Neural cell (in vitro differentiated cells): ENCODE measurements at regions not wholly inside any gene's neighbourhood (a gene's known extent, or its start where the extent isn't known, plus 50 kb on each side); places are given as distances from the start of the nearest gene placed in this dataset.

Experiments used
- H2AFZ ChIP-seq: fragments of 200-600, 300-800 bp; sonication (generic), shearing (Covaris generic); 2 replicates; pipeline ENCODE4 v1.6.0; 2014; ENCODE audit warnings: low read depth, mild to moderate bottlenecking, antibody characterized with exemption, low read length, moderate library complexity
- H3F3A ChIP-seq: fragments of 200-600 bp; shearing (Covaris generic); 2 replicates; pipeline ENCODE4 v1.6.1; 2016; ENCODE audit warnings: mild to moderate bottlenecking, moderate library complexity, mixed read lengths, antibody characterized with exemption, low read length; ENCODE audit not compliant: insufficient read depth, poor library complexity, severe bottlenecking
- H3K27ac ChIP-seq: fragments of 200-600, 300-800 bp; sonication (generic), shearing (Covaris generic); 2 replicates; pipeline ENCODE4 v1.5.1; 2014; ENCODE audit warnings: mild to moderate bottlenecking, low read length, moderate library complexity
- H3K27me3 ChIP-seq: fragments of 300-800, 200-600 bp; sonication (generic), shearing (Covaris generic); 2 replicates; pipeline ENCODE4 v1.6.0; 2014; ENCODE audit warnings: mild to moderate bottlenecking, low read depth, low read length, moderate library complexity; ENCODE audit not compliant: insufficient read depth
- H3K36me3 ChIP-seq: fragments of 300-800, 200-600 bp; sonication (generic), shearing (Covaris generic); 2 replicates; pipeline ENCODE4 v1.5.1; 2014; ENCODE audit warnings: mild to moderate bottlenecking, antibody characterized with exemption, low read length, moderate library complexity; ENCODE audit not compliant: insufficient read depth
- H3K4me2 ChIP-seq: fragments of 300-800, 200-600 bp; sonication (generic), shearing (Covaris generic); 2 replicates; pipeline ENCODE4 v1.6.0; 2014; ENCODE audit warnings: mild to moderate bottlenecking, low read length
- H3K4me3 ChIP-seq: fragments of 300-800, 200-600 bp; sonication (generic), shearing (Covaris generic); 2 replicates; pipeline ENCODE4 v1.5.1; 2014; ENCODE audit warnings: mild to moderate bottlenecking, low read length, moderate library complexity
- H3K79me2 ChIP-seq: fragments of 200-600 bp; shearing (Covaris generic); replicated peaks from 2 replicates; pipeline ENCODE4 v1.6.0; 2014; ENCODE audit warnings: mild to moderate bottlenecking, low read length, moderate library complexity; ENCODE audit not compliant: insufficient read depth
- H3K9ac ChIP-seq: fragments of 300-800, 200-600 bp; sonication (generic), shearing (Covaris generic); 2 replicates; pipeline ENCODE4 v1.6.1; 2016; ENCODE audit warnings: mild to moderate bottlenecking, low read length, mixed read lengths
- H3K9me2 ChIP-seq: fragments of 200-600 bp; shearing (Covaris generic); 2 replicates; pipeline ENCODE4 v1.6.1; 2016; ENCODE audit warnings: mild to moderate bottlenecking, low read length, mixed read lengths; ENCODE audit not compliant: insufficient read depth
- H3K9me3 ChIP-seq: fragments of 200-600, 300-800 bp; sonication (generic), shearing (Covaris generic); 2 replicates; pipeline ENCODE4 v1.6.1; 2016; ENCODE audit warnings: mild to moderate bottlenecking, mixed run types, low read length, moderate library complexity, mixed read lengths
- H4K20me1 ChIP-seq: fragments of 200-600 bp; shearing (Covaris generic); 2 replicates; pipeline ENCODE4 v1.6.1; 2016; ENCODE audit warnings: mild to moderate bottlenecking, mixed run types; ENCODE audit not compliant: insufficient read depth
- EP300 ChIP-seq: fragments of 450-650 bp; conservative IDR thresholded peaks from 2 replicates; pipeline ENCODE4 v1.6.1; 2014; ENCODE audit warnings: antibody characterized with exemption, mild to moderate bottlenecking, moderate library complexity; ENCODE audit not compliant: poor library complexity, severe bottlenecking
- EZH2 ChIP-seq: fragments of 200-600, 300-800 bp; shearing (Covaris generic), sonication (generic); IDR thresholded peaks from 2 replicates; pipeline ENCODE4 v1.6.1; 2014; ENCODE audit warnings: antibody characterized with exemption, low read length, borderline replicate concordance, mild to moderate bottlenecking; ENCODE audit not compliant: insufficient read depth, poor library complexity, severe bottlenecking
- MXI1 ChIP-seq: fragments of 450-650 bp; conservative IDR thresholded peaks from 2 replicates; pipeline ENCODE4 v1.6.1; 2014; ENCODE audit warnings: antibody characterized with exemption, mild to moderate bottlenecking; ENCODE audit not compliant: poor library complexity, severe bottlenecking
- POLR2AphosphoS5 ChIP-seq: IDR thresholded peaks from 2 replicates; pipeline ENCODE4 v1.6.1; 2012
- RAD21 ChIP-seq: fragments of 450-650 bp; conservative IDR thresholded peaks from 2 replicates; pipeline ENCODE4 v1.6.1; 2014; ENCODE audit warnings: antibody characterized with exemption, mild to moderate bottlenecking, moderate library complexity
- SMC3 ChIP-seq: fragments of 450-650 bp; conservative IDR thresholded peaks from 2 replicates; pipeline ENCODE4 v1.6.1; 2014; ENCODE audit warnings: antibody characterized with exemption, mild to moderate bottlenecking, moderate library complexity; ENCODE audit not compliant: poor library complexity
- TAF1 ChIP-seq: IDR thresholded peaks from 2 replicates; pipeline ENCODE4 v1.6.1; 2012; ENCODE audit warnings: low read depth
- TF ChIP-seq, protein P1 (sequence below): fragments of 450-650 bp; IDR thresholded peaks from 2 replicates; pipeline ENCODE4 v1.5.1; 2014; ENCODE audit warnings: antibody characterized with exemption, mild to moderate bottlenecking, moderate library complexity; ENCODE audit not compliant: poor library complexity, severe bottlenecking
- TF ChIP-seq, protein P2 (sequence below): IDR thresholded peaks from 2 replicates; pipeline ENCODE4 v1.6.1; 2012; ENCODE audit warnings: borderline replicate concordance

DNA sequence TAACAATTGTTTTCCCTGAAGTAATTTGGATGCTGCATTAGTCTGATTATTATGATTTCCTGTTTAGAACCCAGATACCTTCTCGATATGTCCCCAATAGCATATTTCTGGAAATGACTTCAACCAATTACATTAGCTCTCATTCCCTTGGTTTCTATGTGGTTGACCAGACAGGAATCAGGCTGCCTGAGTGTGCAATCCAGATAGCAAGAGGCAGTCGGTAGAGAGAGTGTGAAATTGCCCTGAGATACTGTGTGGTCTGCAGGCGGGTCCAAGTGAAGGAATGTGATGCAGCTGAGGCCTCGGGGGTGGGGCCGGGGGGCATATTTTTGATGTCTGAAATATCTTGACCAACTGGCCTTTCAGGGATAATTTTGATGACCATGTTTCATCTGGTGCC is 143.9 kb upstream of the ITGA6 start:
- Histone ChIP-seq H3K9ac (no peak overlapping the region), H3K9me3 (no peaks in the 10 kb centered on the region), H3K36me3 (no peaks in the 10 kb centered on the region), H3K27me3 (no peaks in the 10 kb centered on the region), H3F3A (no peaks in the 10 kb centered on the region), H3K4me3 (no peak overlapping the region), H3K9me2 (no peaks in the 10 kb centered on the region), H4K20me1 (no peaks in the 10 kb centered on the region), H3K27ac (no peak overlapping the region), H3K79me2 (no peaks in the 10 kb centered on the region), H3K4me2 (no peak overlapping the region), H2AFZ (no peak overlapping the region)
- no peak for TF ChIP-seq MXI1
- TF ChIP-seq POLR2AphosphoS5: no peak
- TF ChIP-seq, protein P1, sequence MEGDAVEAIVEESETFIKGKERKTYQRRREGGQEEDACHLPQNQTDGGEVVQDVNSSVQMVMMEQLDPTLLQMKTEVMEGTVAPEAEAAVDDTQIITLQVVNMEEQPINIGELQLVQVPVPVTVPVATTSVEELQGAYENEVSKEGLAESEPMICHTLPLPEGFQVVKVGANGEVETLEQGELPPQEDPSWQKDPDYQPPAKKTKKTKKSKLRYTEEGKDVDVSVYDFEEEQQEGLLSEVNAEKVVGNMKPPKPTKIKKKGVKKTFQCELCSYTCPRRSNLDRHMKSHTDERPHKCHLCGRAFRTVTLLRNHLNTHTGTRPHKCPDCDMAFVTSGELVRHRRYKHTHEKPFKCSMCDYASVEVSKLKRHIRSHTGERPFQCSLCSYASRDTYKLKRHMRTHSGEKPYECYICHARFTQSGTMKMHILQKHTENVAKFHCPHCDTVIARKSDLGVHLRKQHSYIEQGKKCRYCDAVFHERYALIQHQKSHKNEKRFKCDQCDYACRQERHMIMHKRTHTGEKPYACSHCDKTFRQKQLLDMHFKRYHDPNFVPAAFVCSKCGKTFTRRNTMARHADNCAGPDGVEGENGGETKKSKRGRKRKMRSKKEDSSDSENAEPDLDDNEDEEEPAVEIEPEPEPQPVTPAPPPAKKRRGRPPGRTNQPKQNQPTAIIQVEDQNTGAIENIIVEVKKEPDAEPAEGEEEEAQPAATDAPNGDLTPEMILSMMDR: no peak
- TF ChIP-seq, protein P2, sequence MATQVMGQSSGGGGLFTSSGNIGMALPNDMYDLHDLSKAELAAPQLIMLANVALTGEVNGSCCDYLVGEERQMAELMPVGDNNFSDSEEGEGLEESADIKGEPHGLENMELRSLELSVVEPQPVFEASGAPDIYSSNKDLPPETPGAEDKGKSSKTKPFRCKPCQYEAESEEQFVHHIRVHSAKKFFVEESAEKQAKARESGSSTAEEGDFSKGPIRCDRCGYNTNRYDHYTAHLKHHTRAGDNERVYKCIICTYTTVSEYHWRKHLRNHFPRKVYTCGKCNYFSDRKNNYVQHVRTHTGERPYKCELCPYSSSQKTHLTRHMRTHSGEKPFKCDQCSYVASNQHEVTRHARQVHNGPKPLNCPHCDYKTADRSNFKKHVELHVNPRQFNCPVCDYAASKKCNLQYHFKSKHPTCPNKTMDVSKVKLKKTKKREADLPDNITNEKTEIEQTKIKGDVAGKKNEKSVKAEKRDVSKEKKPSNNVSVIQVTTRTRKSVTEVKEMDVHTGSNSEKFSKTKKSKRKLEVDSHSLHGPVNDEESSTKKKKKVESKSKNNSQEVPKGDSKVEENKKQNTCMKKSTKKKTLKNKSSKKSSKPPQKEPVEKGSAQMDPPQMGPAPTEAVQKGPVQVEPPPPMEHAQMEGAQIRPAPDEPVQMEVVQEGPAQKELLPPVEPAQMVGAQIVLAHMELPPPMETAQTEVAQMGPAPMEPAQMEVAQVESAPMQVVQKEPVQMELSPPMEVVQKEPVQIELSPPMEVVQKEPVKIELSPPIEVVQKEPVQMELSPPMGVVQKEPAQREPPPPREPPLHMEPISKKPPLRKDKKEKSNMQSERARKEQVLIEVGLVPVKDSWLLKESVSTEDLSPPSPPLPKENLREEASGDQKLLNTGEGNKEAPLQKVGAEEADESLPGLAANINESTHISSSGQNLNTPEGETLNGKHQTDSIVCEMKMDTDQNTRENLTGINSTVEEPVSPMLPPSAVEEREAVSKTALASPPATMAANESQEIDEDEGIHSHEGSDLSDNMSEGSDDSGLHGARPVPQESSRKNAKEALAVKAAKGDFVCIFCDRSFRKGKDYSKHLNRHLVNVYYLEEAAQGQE: no peak

DNA sequence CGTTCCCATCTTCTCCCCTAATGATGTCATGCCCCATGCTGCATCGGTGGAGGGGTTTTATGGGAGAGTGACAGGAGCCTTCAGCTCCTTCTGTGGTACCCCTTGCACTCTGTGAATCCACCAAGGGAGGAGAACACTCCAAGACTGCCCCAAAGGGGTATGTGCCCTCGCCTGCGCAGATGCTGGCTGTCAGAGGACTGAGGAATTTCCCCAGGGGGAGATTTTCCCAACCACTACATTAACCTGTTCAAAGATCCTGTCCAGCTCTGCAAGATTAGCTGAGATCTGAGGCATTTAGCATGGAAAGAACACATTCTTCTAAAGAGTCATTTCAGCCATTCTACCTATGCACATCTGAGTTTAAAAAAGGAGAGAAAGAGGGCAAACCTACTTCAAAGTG is 143.2 kb upstream of the ITGA6 start:
- no peaks in the 10 kb centered on the region for H3K27me3 ChIP-seq
- H3K9me3 ChIP-seq: no peaks in the 10 kb centered on the region
- TF ChIP-seq RAD21 (no peak), TAF1 (no peak), POLR2AphosphoS5 (no peak), EP300 (no peak), MXI1 (no peak), EZH2 (no peak), SMC3 (no peak)
- TF ChIP-seq, protein P2: no peak
- TF ChIP-seq, protein P1: no peak
- no peak overlapping the region for H2AFZ ChIP-seq
- H3K9me2 ChIP-seq: no peaks in the 10 kb centered on the region
- no peak overlapping the region for H3K27ac ChIP-seq
- H4K20me1 ChIP-seq: no peaks in the 10 kb centered on the region
- H3K4me3 ChIP-seq: no peak overlapping the region
- H3K9ac ChIP-seq: no peak overlapping the region
- no peaks in the 10 kb centered on the region for H3K36me3 ChIP-seq
- no peaks in the 10 kb centered on the region for H3K79me2 ChIP-seq
- no peaks in the 10 kb centered on the region for H3F3A ChIP-seq
- H3K4me2 ChIP-seq: no peak overlapping the region
